ENCODE measurements at regions not wholly inside any gene's neighbourhood (a gene's known extent, or its start where the extent isn't known, plus 50 kb on each side); places are given as distances from the start of the nearest gene placed in this dataset.

DNA sequence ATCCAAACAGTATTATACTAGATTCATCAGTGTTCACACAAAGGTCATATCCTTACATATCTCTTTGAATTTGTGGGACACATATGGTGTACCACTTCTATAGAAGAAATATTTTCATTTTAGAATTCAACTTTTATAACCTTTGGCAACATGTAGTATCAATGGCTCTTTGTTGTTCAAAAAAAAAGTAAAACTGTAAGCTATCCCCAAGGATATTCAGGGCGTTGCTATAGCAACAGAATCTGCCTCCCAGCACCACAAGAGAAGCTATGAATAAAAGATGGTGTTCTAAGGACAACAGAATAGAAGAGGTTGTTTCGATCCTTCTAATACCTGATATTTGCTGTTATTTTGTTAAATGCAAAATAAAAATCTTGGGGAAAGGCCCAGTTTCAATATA, 139.3 kb downstream of the BRMS1L start:
- Histone ChIP-seq H4K20me1 (replicated peaks; ENCODE audit: control insufficient read depth, extremely low read depth, insufficient read depth, low read length) (no peaks in the 10 kb centered on the region), H3K27me3 (ENCODE audit: control insufficient read depth in 2 of 2, insufficient read depth in 2 of 2, low read length in 2 of 2) (no peaks in the 10 kb centered on the region), H3K4me3 (replicated peaks in 1 of 3; ENCODE audit: insufficient read depth in 1 of 3, low read depth in 1 of 3, low read length in 3 of 3) (no peak overlapping the region), H3K9me1 (replicated peaks; ENCODE audit: control insufficient read depth, extremely low read depth, insufficient read depth, low read length) (no peaks in the 10 kb centered on the region), H3K36me3 (ENCODE audit: control insufficient read depth in 2 of 2, extremely low read depth in 1 of 2, insufficient read depth in 2 of 2, low read length in 2 of 2) (no peaks in the 10 kb centered on the region), H3K9ac (replicated peaks; ENCODE audit: extremely low read depth, insufficient read depth, low read length) (no peak overlapping the region), H3K4me1 (ENCODE audit: control insufficient read depth, extremely low read depth, insufficient read depth, low read length) (no peaks in the 10 kb centered on the region), H3K4me2 (ENCODE audit: insufficient read depth, low read length) (no peak overlapping the region), H2AFZ (ENCODE audit: low read depth, low read length) (no peak overlapping the region), H3K9me3 (replicated peaks; ENCODE audit: control insufficient read depth, insufficient read depth, low read length) (no peaks in the 10 kb centered on the region), H3K79me2 (ENCODE audit: control insufficient read depth, insufficient read depth, low read length) (no peaks in the 10 kb centered on the region), H3K27ac (ENCODE audit: insufficient read depth, low read depth, low read length) (no peak overlapping the region)
- dilution Hi-C loops (cut with MboI; ENCODE audit: extremely low pct_ligation_motif_present, low sequenced_read_pairs) = no loop called here
- no TSS peak for BruUV-seq (replicated peaks)
- TF ChIP-seq, protein P1, sequence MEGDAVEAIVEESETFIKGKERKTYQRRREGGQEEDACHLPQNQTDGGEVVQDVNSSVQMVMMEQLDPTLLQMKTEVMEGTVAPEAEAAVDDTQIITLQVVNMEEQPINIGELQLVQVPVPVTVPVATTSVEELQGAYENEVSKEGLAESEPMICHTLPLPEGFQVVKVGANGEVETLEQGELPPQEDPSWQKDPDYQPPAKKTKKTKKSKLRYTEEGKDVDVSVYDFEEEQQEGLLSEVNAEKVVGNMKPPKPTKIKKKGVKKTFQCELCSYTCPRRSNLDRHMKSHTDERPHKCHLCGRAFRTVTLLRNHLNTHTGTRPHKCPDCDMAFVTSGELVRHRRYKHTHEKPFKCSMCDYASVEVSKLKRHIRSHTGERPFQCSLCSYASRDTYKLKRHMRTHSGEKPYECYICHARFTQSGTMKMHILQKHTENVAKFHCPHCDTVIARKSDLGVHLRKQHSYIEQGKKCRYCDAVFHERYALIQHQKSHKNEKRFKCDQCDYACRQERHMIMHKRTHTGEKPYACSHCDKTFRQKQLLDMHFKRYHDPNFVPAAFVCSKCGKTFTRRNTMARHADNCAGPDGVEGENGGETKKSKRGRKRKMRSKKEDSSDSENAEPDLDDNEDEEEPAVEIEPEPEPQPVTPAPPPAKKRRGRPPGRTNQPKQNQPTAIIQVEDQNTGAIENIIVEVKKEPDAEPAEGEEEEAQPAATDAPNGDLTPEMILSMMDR (IDR thresholded peaks at IDR 0.05; ENCODE audit: extremely low read depth in 1 of 2, insufficient read depth in 1 of 2, low read depth in 1 of 2, low read length in 2 of 2) = no peak
- TF ChIP-seq EZH2 (IDR thresholded peaks at IDR 0.05; ENCODE audit: borderline replicate concordance, low read depth, low read length, severe bottlenecking) = no peak
- TF ChIP-seq GATA2 (IDR thresholded peaks at IDR 0.05; ENCODE audit: insufficient read depth, insufficient read length, low read depth, low read length) = no peak
- TF ChIP-seq POLR2A (IDR thresholded peaks at IDR 0.05; ENCODE audit: low read depth, low read length) = no peak
- ChIA-PET POLR2A (no interaction called here), CTCF (interaction anchor here (1.0 to 1.8 kb wide), 2 partner anchors 11 to 104 kb away, joined by 3 to 6 read pairs; no protein-coding TSS in a partner anchor)
- intact Hi-C loops (cut with micrococcal nuclease) = no loop called here
- DNase-seq (ENCODE audit: low read depth, low spot score) (no peak), FAIRE-seq (no peak)

DNA sequence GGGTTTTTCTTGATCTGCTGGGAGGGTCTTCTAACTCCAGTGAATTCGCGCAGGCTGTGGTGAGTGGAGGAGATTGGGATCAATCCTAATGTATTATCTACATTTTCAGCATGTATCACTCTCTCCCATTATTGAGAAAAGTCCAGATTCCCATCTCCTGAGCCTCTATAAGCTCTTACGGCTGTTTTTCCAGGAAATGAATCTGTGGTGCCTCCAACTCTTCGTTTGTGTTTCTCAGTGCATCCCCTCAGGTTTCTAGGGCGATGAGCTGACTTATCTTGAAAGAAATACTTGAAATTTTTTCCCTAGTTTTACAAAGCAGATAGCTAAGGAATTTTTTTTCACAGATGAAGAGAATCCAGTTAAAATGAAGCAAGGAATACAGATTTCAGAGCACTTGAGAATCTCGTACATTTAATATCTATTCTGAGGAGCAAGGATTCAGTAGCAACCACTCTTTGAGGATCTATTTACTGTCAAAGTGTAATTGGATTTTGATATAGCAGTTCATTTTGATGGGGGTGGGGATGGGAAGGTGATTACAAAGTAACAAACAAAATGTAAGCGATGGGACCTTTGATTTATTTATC, 138.7 kb downstream of the BRMS1L start:
- Histone ChIP-seq H3K4me2 (ENCODE audit: insufficient read depth, low read length) (no peak overlapping the region), H3K27ac (ENCODE audit: insufficient read depth, low read depth, low read length) (no peak overlapping the region), H3K79me2 (ENCODE audit: control insufficient read depth, insufficient read depth, low read length) (no peaks in the 10 kb centered on the region), H2AFZ (ENCODE audit: low read depth, low read length) (no peak overlapping the region), H3K36me3 (ENCODE audit: control insufficient read depth in 2 of 2, extremely low read depth in 1 of 2, insufficient read depth in 2 of 2, low read length in 2 of 2) (no peaks in the 10 kb centered on the region), H3K4me3 (replicated peaks in 1 of 3; ENCODE audit: insufficient read depth in 1 of 3, low read depth in 1 of 3, low read length in 3 of 3) (no peak overlapping the region), H3K9me3 (replicated peaks; ENCODE audit: control insufficient read depth, insufficient read depth, low read length) (no peaks in the 10 kb centered on the region), H3K27me3 (ENCODE audit: control insufficient read depth in 2 of 2, insufficient read depth in 2 of 2, low read length in 2 of 2) (no peaks in the 10 kb centered on the region), H3K9ac (replicated peaks; ENCODE audit: extremely low read depth, insufficient read depth, low read length) (no peak overlapping the region), H4K20me1 (replicated peaks; ENCODE audit: control insufficient read depth, extremely low read depth, insufficient read depth, low read length) (no peaks in the 10 kb centered on the region), H3K4me1 (ENCODE audit: control insufficient read depth, extremely low read depth, insufficient read depth, low read length) (no peaks in the 10 kb centered on the region), H3K9me1 (replicated peaks; ENCODE audit: control insufficient read depth, extremely low read depth, insufficient read depth, low read length) (no peaks in the 10 kb centered on the region)
- FAIRE-seq (no peak), DNase-seq (ENCODE audit: low read depth, low spot score) (no peak)
- ChIA-PET POLR2A (no interaction called here), CTCF (no interaction called here)
- BruUV-seq (replicated peaks) = no TSS peak
- dilution Hi-C loops (cut with MboI; ENCODE audit: extremely low pct_ligation_motif_present, low sequenced_read_pairs) (no loop called here), intact Hi-C loops (cut with micrococcal nuclease) (no loop called here)
- TF ChIP-seq MYC (IDR thresholded peaks at IDR 0.05; ENCODE audit: low read depth, low read length) (no peak), POLR2AphosphoS5 (IDR thresholded peaks at IDR 0.05; ENCODE audit: insufficient read depth, low read depth, low read length) (no peak), FOS (IDR thresholded peaks at IDR 0.05; ENCODE audit: borderline replicate concordance, insufficient read depth, low read length) (no peak), EZH2 (IDR thresholded peaks at IDR 0.05; ENCODE audit: borderline replicate concordance, low read depth, low read length, severe bottlenecking) (no peak), GATA2 (IDR thresholded peaks at IDR 0.05; ENCODE audit: insufficient read depth, insufficient read length, low read depth, low read length) (no peak), JUN (IDR thresholded peaks at IDR 0.05; ENCODE audit: borderline replicate concordance, insufficient read depth, insufficient read length, low read depth) (no peak), POLR2A (IDR thresholded peaks at IDR 0.05; ENCODE audit: low read depth, low read length) (no peak)
- TF ChIP-seq, protein P2, sequence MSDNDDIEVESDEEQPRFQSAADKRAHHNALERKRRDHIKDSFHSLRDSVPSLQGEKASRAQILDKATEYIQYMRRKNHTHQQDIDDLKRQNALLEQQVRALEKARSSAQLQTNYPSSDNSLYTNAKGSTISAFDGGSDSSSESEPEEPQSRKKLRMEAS (IDR thresholded peaks at IDR 0.05; ENCODE audit: insufficient read depth, insufficient read length) = no peak
- TF ChIP-seq, protein P1 (IDR thresholded peaks at IDR 0.05; ENCODE audit: extremely low read depth in 1 of 2, insufficient read depth in 1 of 2, low read depth in 1 of 2, low read length in 2 of 2) = no peak

Data from endothelial cell of umbilical vein (primary cell).